Mesenchymal stem cell (in vitro differentiated cells and primary cell): ENCODE measurements at regions not wholly inside any gene's neighbourhood (a gene's known extent, or its start where the extent isn't known, plus 50 kb on each side); places are given as distances from the start of the nearest gene placed in this dataset.

Experiments
- DNase-seq: peaks from one replicate; pipeline ENCODE4 v3.0.0-alpha.2; 2013
- H2AFZ ChIP-seq: one replicate; pipeline ENCODE4 v1.6.1; 2013; ENCODE audit warnings: low read depth, mild to moderate bottlenecking, control low read depth, inconsistent platforms, low read length, moderate library complexity
- H2AK5ac ChIP-seq: 2 replicates; pipeline ENCODE4 v1.6.1; 2013; ENCODE audit warnings: low read length, moderate library complexity, mild to moderate bottlenecking, inconsistent platforms; ENCODE audit not compliant: severe bottlenecking
- H2BK120ac ChIP-seq: one replicate; pipeline ENCODE4 v1.6.1; 2013; ENCODE audit warnings: low read depth, mild to moderate bottlenecking, inconsistent platforms, low read length, moderate library complexity
- H2BK12ac ChIP-seq, 2 experiments: one replicate each; pipeline ENCODE4 v1.6.1; 2013; ENCODE audit warnings: inconsistent platforms in 2 of 2, low read length in 2 of 2, mild to moderate bottlenecking in 2 of 2, moderate library complexity in 2 of 2, control low read depth in 1 of 2
- H2BK15ac ChIP-seq: one replicate; pipeline ENCODE4 v1.6.1; 2013; ENCODE audit warnings: mild to moderate bottlenecking, low read depth, inconsistent platforms; ENCODE audit not compliant: poor library complexity, severe bottlenecking
- H2BK5ac ChIP-seq: 2 replicates; pipeline ENCODE4 v1.6.1; 2013; ENCODE audit warnings: low read depth, mild to moderate bottlenecking, low read length, control low read depth, inconsistent platforms; ENCODE audit not compliant: poor library complexity, severe bottlenecking
- H3K14ac ChIP-seq, 2 experiments: one replicate each; pipeline ENCODE4 v1.6.1; 2013; ENCODE audit warnings: inconsistent platforms in 2 of 2, low read length in 2 of 2, control low read depth in 1 of 2, mild to moderate bottlenecking in 1 of 2, moderate library complexity in 1 of 2
- H3K18ac ChIP-seq, 2 experiments: one replicate each; pipeline ENCODE4 v1.6.1; 2013; ENCODE audit warnings: inconsistent platforms in 2 of 2, low read length in 2 of 2, control low read depth in 1 of 2, low read depth in 1 of 2, mild to moderate bottlenecking in 1 of 2
- H3K23ac ChIP-seq, 2 experiments: one replicate each; pipeline ENCODE4 v1.6.1; 2013; ENCODE audit warnings: inconsistent platforms in 2 of 2, low read length in 2 of 2, mild to moderate bottlenecking in 2 of 2, moderate library complexity in 2 of 2, control low read depth in 1 of 2
- H3K27ac ChIP-seq: 2 replicates; pipeline ENCODE4 v1.5.1; 2013; ENCODE audit warnings: mild to moderate bottlenecking, moderate library complexity, low read length, control low read depth, inconsistent platforms; ENCODE audit not compliant: poor library complexity, severe bottlenecking
- H3K27me3 ChIP-seq, 2 experiments: 2 replicates each; pipeline versions ENCODE4 v1.6.1 to v1.7.0; 2013; ENCODE audit warnings: low read length in 2 of 2, mild to moderate bottlenecking in 2 of 2, moderate library complexity in 2 of 2, control low read depth in 1 of 2, inconsistent platforms in 1 of 2; ENCODE audit not compliant: control insufficient read depth in 1 of 2, insufficient read depth in 1 of 2
- H3K36me3 ChIP-seq, 2 experiments: 2 replicates each; pipeline versions ENCODE4 v1.6.1 to v1.7.0; 2013; ENCODE audit warnings: low read length in 2 of 2, control low read depth in 1 of 2, inconsistent platforms in 1 of 2, low read depth in 1 of 2, mild to moderate bottlenecking in 1 of 2; ENCODE audit not compliant: insufficient read depth in 2 of 2, control insufficient read depth in 1 of 2
- H3K4ac ChIP-seq, 2 experiments: one replicate each; pipeline ENCODE4 v1.6.1; 2013; ENCODE audit warnings: inconsistent platforms in 2 of 2, low read length in 2 of 2, mild to moderate bottlenecking in 2 of 2, moderate library complexity in 2 of 2, control low read depth in 1 of 2, low read depth in 1 of 2
- H3K4me1 ChIP-seq: 2 replicates; pipeline ENCODE4 v1.6.1; 2013; ENCODE audit warnings: low read depth, low read length, control low read depth; ENCODE audit not compliant: control insufficient read depth, insufficient read depth
- H3K4me2 ChIP-seq: 2 replicates; pipeline ENCODE4 v1.6.1; 2013; ENCODE audit warnings: low read length, mild to moderate bottlenecking, inconsistent platforms; ENCODE audit not compliant: poor library complexity, severe bottlenecking
- H3K4me3 ChIP-seq, 2 experiments: 2 replicates each; pipeline versions ENCODE4 v1.5.1 to v1.7.0; 2013; ENCODE audit warnings: low read length in 2 of 2, mild to moderate bottlenecking in 2 of 2, control low read depth in 1 of 2, low read depth in 1 of 2; ENCODE audit not compliant: insufficient read depth in 1 of 2
- H3K79me1 ChIP-seq: replicated peaks from 2 replicates; pipeline ENCODE4 v1.6.1; 2013; ENCODE audit warnings: mild to moderate bottlenecking, control low read depth, low read length, inconsistent platforms; ENCODE audit not compliant: poor library complexity, severe bottlenecking
- H3K9ac ChIP-seq: 2 replicates; pipeline ENCODE4 v1.7.0; 2013; ENCODE audit warnings: mild to moderate bottlenecking, low read length, moderate library complexity
- H3K9me3 ChIP-seq: 2 replicates; pipeline ENCODE4 v1.7.0; 2013; ENCODE audit warnings: mild to moderate bottlenecking, low read length; ENCODE audit not compliant: control insufficient read depth
- H4K8ac ChIP-seq: one replicate; pipeline ENCODE4 v1.6.1; 2013; ENCODE audit warnings: inconsistent platforms, mild to moderate bottlenecking, low read length, moderate library complexity
- H4K91ac ChIP-seq: one replicate; pipeline ENCODE4 v1.6.1; 2013; ENCODE audit warnings: mild to moderate bottlenecking, low read length, inconsistent platforms
- whole genome bisulfite sequencing: methylation state at CpG from one replicate; pipeline ENCODE4 v1.1.7; 2013; ENCODE audit warnings: mixed read lengths; 5-methylcytosine and 5-hydroxymethylcytosine counted together

- Histone ChIP-seq H2BK15ac (no peak overlapping the region), H3K9me3 (peaks cover 55% of the 10 kb centered on the region), H3K23ac (no peak overlapping the region), H4K91ac (no peak overlapping the region), H4K8ac (no peak overlapping the region), H3K36me3 (no peaks in the 10 kb centered on the region), H3K4me1 (no peaks in the 10 kb centered on the region), H3K4me3 (no peak overlapping the region), H3K27ac (no peak overlapping the region), H2BK120ac (no peak overlapping the region), H3K4me2 (no peak overlapping the region), H3K4ac (no peak overlapping the region), H2BK12ac (no peak overlapping the region), H3K9ac (no peak overlapping the region), H3K14ac (no peak overlapping the region), H3K18ac (no peak overlapping the region), H2BK5ac (no peak overlapping the region), H2AK5ac (no peak overlapping the region), H3K79me1 (no peaks in the 10 kb centered on the region), H2AFZ (no peak overlapping the region), H3K27me3 (no peaks in the 10 kb centered on the region)
- WGBS = 83% methylated on average over 1 of the region's 3 CpGs
- no peak for DNase-seq
Observed at GRCh38 chr19:29154163-29154562, 58.8 kb downstream of the UQCRFS1 start.

- Histone ChIP-seq H2BK12ac (no peak overlapping the region), H3K4ac (no peak overlapping the region), H3K4me2 (no peak overlapping the region), H2AK5ac (no peak overlapping the region), H3K79me1 (no peaks in the 10 kb centered on the region), H2BK15ac (no peak overlapping the region), H3K9me3 (peaks cover 3% of the 10 kb centered on the region), H2BK120ac (no peak overlapping the region), H3K18ac (no peak overlapping the region), H3K36me3 (no peaks in the 10 kb centered on the region), H3K14ac (no peak overlapping the region), H4K91ac (no peak overlapping the region), H2BK5ac (no peak overlapping the region), H3K9ac (no peak overlapping the region), H3K27me3 (no peaks in the 10 kb centered on the region), H4K8ac (no peak overlapping the region), H3K27ac (no peak overlapping the region), H3K4me3 (no peak overlapping the region), H2AFZ (no peak overlapping the region), H3K23ac (no peak overlapping the region), H3K4me1 (no peaks in the 10 kb centered on the region)
- 43% methylated on average over 4 of the region's 4 CpGs for WGBS
- no peak for DNase-seq
Observed at GRCh38 chr19:29145756-29146155, 67.2 kb downstream of the UQCRFS1 start.

- WGBS = 79% methylated on average over 4 of the region's 4 CpGs
- H2BK15ac ChIP-seq = no peak overlapping the region
Observed at GRCh38 chr19:29143183-29143582, 69.8 kb downstream of the UQCRFS1 start.

GRCh38 chr19:29139227-29139626 is 73.7 kb downstream of the UQCRFS1 start:
- Histone ChIP-seq H2BK120ac (no peak overlapping the region), H3K4ac (no peak overlapping the region), H2BK15ac (no peak overlapping the region), H3K4me3 (no peak overlapping the region), H2BK5ac (no peak overlapping the region), H3K36me3 (no peaks in the 10 kb centered on the region), H3K14ac (no peak overlapping the region), H2AFZ (no peak overlapping the region), H3K9ac (no peak overlapping the region), H2BK12ac (no peak overlapping the region), H3K23ac (no peak overlapping the region), H3K4me1 (no peaks in the 10 kb centered on the region), H2AK5ac (no peak overlapping the region), H4K91ac (no peak overlapping the region), H3K9me3 (peaks cover 20% of the 10 kb centered on the region), H4K8ac (no peak overlapping the region), H3K27ac (no peak overlapping the region), H3K4me2 (no peak overlapping the region), H3K27me3 (no peaks in the 10 kb centered on the region), H3K18ac (no peak overlapping the region), H3K79me1 (no peaks in the 10 kb centered on the region)
- DNase-seq = no peak

More at GRCh38 chr19:29143183-29143582, 69.8 kb downstream of the UQCRFS1 start:
- H3K4me3 ChIP-seq = no peak overlapping the region
- no peaks in the 10 kb centered on the region for H3K27me3 ChIP-seq
- no peak overlapping the region for H3K23ac ChIP-seq
- H3K4ac ChIP-seq = no peak overlapping the region
- no peak for DNase-seq
- no peak overlapping the region for H2BK12ac ChIP-seq
- no peak overlapping the region for H3K4me2 ChIP-seq
- H4K91ac ChIP-seq = no peak overlapping the region
- H2BK120ac ChIP-seq = no peak overlapping the region
- no peak overlapping the region for H3K27ac ChIP-seq
- no peak overlapping the region for H3K18ac ChIP-seq
- no peaks in the 10 kb centered on the region for H3K36me3 ChIP-seq
- no peak overlapping the region for H2AFZ ChIP-seq
- no peak overlapping the region for H3K9ac ChIP-seq
- H3K9me3 ChIP-seq = peaks cover 20% of the 10 kb centered on the region
- no peak overlapping the region for H2AK5ac ChIP-seq
- no peaks in the 10 kb centered on the region for H3K79me1 ChIP-seq
- no peaks in the 10 kb centered on the region for H3K4me1 ChIP-seq
- no peak overlapping the region for H3K14ac ChIP-seq
- H2BK5ac ChIP-seq = no peak overlapping the region
- H4K8ac ChIP-seq = no peak overlapping the region
